Gastroesophageal sphincter (tissue), 4 donors: ENCODE measurements at regions not wholly inside any gene's neighbourhood (a gene's known extent, or its start where the extent isn't known, plus 50 kb on each side); places are given as distances from the start of the nearest gene placed in this dataset.

ENCODE experiments used
- ATAC-seq: fragments of 150-250 bp; one replicate; pipeline ENCODE4 v1.9.1; 2016; ENCODE audit warnings: mild to moderate bottlenecking, moderate library complexity
- H3K27ac ChIP-seq, 4 donors: fragments of 200-600 bp; sonication (generic) in 3 of 4; 1 replicate in 3 of 4; 2 replicates in 1 of 4; pipeline ENCODE4 v1.5.1; 2016 to 2019
- H3K27me3 ChIP-seq: fragments of 200-600 bp; sonication (generic); one replicate; pipeline ENCODE4 v1.5.1; 2019
- H3K36me3 ChIP-seq, 2 donors: fragments of 200-600 bp; sonication (generic); one replicate each; pipeline ENCODE4 v1.5.1; 2019; ENCODE audit warnings: control low read depth in 1 of 2
- H3K4me1 ChIP-seq, 3 donors: fragments of 200-600 bp; sonication (generic); 1 replicate in 2 of 3; 2 replicates in 1 of 3; pipeline ENCODE4 v1.5.1; 2016 to 2019; ENCODE audit warnings: control low read depth in 2 of 3
- H3K4me3 ChIP-seq, 2 donors: fragments of 200-600 bp; sonication (generic); one replicate each; pipeline ENCODE4 v1.5.1; 2019; ENCODE audit warnings: mild to moderate bottlenecking in 1 of 2, moderate library complexity in 1 of 2
- H3K9me3 ChIP-seq, 3 donors: fragments of 200-600 bp; sonication (generic); one replicate each; pipeline ENCODE4 v1.5.1; 2017 to 2019; ENCODE audit warnings: control low read depth in 2 of 3
- EP300 ChIP-seq: sonication (generic); formaldehyde crosslinking; IDR thresholded peaks from one replicate; pipeline ENCODE4 v1.6.1; 2017; ENCODE audit warnings: antibody characterized with exemption, mild to moderate bottlenecking
- POLR2A ChIP-seq, 2 donors: fragments of 450-650 bp; IDR thresholded peaks; one replicate each; pipeline ENCODE4 v1.6.1; 2017; ENCODE audit warnings: antibody characterized with exemption in 2 of 2, mild to moderate bottlenecking in 2 of 2, moderate library complexity in 1 of 2
- POLR2AphosphoS5 ChIP-seq: sonication (generic); formaldehyde crosslinking; IDR thresholded peaks from one replicate; pipeline ENCODE4 v1.6.1; 2017; ENCODE audit warnings: antibody characterized with exemption
- WGBS, 2 donors: methylation state at CpG; one replicate each; pipeline ENCODE4 v1.1.5; 2018; ENCODE audit warnings: low coverage in 1 of 2; 5-methylcytosine and 5-hydroxymethylcytosine counted together
- TF ChIP-seq, protein P1 (sequence below), 4 experiments: fragments of 200-600 bp in 2 of 4; fragments of 450-650 bp in 2 of 4; sonication (generic) in 1 of 4; IDR thresholded peaks; one replicate each; pipeline ENCODE4 v1.5.1; 2017 to 2019; ENCODE audit warnings: antibody characterized with exemption in 4 of 4, mild to moderate bottlenecking in 2 of 4, moderate library complexity in 2 of 4

DNA sequence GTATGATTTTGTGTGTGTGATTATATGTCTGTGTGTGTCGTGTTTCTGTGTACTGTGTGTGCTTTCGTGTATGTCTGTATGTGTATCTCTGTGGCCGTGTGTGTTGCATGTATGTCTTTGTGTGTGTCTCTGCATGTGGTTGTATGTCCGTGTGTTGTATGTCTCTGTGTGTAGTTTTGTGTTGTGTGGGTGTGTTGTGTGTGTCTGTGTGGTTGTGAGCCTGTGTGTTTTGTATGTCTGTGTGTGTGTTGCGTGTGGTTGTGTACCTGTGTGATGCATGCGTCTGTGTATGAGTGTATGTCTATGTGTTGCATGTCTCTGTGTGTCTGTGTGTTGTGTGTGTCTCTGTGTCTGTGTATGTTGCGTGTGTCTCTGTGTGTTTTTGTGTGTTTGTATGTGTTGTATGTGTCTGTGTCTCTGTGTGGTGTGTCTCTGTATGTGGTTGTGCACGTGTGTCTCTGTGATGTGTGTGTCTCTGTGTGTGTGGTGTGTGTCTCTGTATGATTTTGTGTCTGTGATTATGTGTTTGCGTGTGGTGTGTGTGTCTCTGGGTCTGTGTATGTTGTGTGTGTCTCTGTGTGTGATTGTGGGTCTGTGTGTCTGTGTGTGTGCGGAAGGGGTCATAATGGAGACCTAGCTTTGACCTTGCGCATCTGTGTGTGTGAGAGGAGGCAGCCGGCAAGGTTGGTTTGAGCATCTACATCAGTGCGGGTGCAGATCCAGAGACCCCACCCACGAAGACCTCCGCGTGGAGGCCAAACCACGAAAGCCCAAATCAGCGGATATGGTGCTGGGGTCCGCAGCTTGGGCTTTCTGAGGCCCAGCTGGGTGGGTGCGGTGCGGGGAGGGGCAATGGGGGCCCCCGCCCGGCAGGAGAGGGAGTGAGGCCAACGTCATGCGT, 212.6 kb upstream of the GSE1 start:
- Histone ChIP-seq H3K9me3 (no peaks in the 10 kb centered on the region), H3K27me3 (no peaks in the 10 kb centered on the region), H3K27ac (no peak overlapping the region), H3K4me1 (peaks cover 0 to 26% (median 10%) of the 10 kb centered on the region in 3 donors), H3K36me3 (no peaks in the 10 kb centered on the region), H3K4me3 (no peak overlapping the region)
- 76 to 78% methylated on average over 9 of the region's 25 CpGs for WGBS, 2 donors
- no peak for ATAC-seq
- TF ChIP-seq POLR2AphosphoS5 (no peak), POLR2A (IDR thresholded peaks at IDR 0.05) (no peak), EP300 (no peak)
- TF ChIP-seq, protein P1, sequence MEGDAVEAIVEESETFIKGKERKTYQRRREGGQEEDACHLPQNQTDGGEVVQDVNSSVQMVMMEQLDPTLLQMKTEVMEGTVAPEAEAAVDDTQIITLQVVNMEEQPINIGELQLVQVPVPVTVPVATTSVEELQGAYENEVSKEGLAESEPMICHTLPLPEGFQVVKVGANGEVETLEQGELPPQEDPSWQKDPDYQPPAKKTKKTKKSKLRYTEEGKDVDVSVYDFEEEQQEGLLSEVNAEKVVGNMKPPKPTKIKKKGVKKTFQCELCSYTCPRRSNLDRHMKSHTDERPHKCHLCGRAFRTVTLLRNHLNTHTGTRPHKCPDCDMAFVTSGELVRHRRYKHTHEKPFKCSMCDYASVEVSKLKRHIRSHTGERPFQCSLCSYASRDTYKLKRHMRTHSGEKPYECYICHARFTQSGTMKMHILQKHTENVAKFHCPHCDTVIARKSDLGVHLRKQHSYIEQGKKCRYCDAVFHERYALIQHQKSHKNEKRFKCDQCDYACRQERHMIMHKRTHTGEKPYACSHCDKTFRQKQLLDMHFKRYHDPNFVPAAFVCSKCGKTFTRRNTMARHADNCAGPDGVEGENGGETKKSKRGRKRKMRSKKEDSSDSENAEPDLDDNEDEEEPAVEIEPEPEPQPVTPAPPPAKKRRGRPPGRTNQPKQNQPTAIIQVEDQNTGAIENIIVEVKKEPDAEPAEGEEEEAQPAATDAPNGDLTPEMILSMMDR (IDR thresholded peaks at IDR 0.05), result no peak

DNA sequence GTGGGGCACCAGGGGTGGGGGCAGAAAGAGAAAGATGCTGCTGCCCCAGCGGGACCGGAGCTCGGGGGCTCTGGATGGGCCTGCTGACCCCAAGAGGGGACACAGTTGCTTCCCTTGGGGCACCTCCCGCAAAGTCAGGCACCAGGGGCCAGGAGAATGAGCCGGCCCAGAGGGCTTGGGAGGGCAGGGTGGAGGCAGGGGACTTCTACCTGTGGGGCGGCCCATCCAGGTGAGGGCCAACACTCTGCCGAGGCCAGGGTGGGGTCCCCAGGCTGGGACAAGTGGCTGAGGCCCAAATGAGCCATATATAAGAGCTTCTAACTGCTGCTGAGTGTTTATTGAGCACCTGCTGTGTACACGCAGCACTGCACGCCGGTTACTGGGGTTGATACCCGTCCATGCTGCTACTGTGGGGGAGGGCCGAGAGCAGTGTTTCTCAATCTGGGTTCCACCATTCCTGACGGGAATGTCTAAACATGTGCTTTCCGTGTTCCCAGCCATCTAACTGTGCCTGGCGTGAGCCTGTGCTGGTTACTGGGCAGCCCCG, 211.7 kb upstream of the GSE1 start:
- H3K9me3 ChIP-seq, result no peaks in the 10 kb centered on the region
- no peak overlapping the region for H3K4me3 ChIP-seq
- no peak for TF ChIP-seq POLR2AphosphoS5
- 96% methylated on average over 4 of the region's 16 CpGs; no CpG with 5 or more reads in 1 of the 2 donors for WGBS, 2 donors
- no peak overlapping the region for H3K27ac ChIP-seq
- no peaks in the 10 kb centered on the region for H3K27me3 ChIP-seq
- no peak for ATAC-seq
- H3K4me1 ChIP-seq, result peaks cover 0 to 17% (median 1%) of the 10 kb centered on the region in 3 donors
- no peaks in the 10 kb centered on the region for H3K36me3 ChIP-seq

DNA sequence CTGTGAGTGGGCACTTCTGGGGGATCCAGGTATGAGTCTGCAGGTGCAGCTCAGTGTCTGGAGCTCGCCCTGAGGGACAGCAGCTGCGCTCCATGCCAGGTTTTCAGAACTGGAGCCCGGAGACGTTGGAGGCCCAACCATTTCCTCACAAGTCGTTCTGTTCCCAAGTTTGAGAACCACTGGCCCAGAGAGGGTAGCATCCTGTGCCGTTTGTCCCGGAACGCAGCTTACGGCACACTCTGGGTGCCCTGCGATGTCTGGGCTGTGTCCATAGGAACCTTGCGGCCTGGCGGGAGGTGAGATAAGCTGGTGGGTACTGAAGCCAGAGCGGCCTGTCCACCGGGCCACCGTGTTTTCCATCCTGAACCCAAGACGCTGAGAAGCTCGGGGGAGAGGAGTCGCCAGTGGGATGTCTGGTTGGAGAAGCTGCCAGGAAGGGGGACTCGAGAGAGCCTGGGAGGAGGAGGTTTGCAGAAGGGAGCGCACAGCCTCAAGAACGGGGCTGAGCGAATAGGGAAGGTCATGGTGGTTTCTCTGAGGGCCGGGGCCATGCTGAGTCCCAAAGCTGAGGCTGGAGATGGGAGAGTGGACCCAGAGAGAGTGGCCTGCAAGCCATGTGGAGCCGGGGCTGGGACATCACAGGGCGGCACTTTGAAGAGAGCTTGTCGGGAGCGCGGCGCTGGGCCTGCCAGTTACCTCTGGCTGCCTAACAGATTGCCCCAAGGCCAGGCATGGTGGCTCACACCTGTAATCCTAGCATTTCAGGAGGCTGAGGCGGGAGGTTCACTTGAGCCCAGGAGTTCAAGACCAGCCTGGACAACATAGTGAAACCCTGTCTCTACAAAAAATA, 211.0 kb upstream of the GSE1 start:
- H3K27ac ChIP-seq, result no peak overlapping the region
- TF ChIP-seq, protein P1 (IDR thresholded peaks at IDR 0.05), result no peak
- TF ChIP-seq EP300, result no peak
- TF ChIP-seq POLR2A (IDR thresholded peaks at IDR 0.05), result no peak
- no peak for TF ChIP-seq POLR2AphosphoS5
- no peaks in the 10 kb centered on the region for H3K36me3 ChIP-seq
- no peaks in the 10 kb centered on the region for H3K27me3 ChIP-seq
- ATAC-seq, result no peak
- H3K9me3 ChIP-seq, result no peaks in the 10 kb centered on the region
- no peak overlapping the region for H3K4me3 ChIP-seq
- 91 to 100% methylated on average over 4 to 13 of the region's 30 CpGs for WGBS, 2 donors
- peaks cover 0 to 10% (median 0%) of the 10 kb centered on the region in 3 donors for H3K4me1 ChIP-seq

DNA sequence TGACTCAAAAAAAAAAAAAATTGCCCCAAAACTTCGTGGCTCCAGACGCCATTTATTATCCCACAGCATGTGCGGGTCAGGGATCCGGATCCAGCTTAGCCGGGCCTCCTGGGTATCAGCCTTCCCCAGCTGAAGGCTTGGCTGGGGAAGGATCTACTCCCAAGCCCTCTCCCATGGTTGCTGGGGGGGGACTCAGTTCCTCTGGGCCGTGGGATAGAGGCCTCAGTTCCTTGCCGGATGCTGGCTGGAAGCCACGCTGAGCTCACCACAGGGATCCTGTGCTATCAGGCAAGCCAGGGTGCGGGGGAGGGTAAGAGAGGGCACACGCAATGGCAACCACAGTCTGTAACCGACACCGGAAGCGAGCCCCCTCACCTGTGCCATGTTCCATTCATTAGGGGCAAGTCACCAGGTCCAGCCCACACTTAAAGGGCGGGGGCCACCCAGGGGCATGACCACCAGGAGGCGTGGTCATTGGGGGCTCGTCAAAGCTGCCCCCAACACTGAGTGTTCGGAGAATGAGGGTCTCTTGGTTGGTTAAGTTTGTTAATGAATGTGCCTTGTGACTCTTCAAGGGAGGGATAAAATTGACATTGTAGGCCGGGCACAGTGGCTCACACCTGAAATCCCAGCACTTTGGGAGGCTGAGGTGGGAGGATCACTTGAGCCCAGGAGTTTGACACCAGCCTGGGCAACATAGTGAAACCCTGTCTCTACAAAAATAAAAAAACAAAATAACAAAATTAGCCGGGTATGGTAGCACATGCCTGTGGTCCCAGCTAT, 210.0 kb upstream of the GSE1 start:
- 54 to 57% methylated on average over 4 to 10 of the region's 19 CpGs for WGBS, 2 donors
- Histone ChIP-seq H3K4me1 (peaks cover 0 to 9% (median 0%) of the 10 kb centered on the region in 3 donors), H3K4me3 (no peak overlapping the region), H3K9me3 (no peaks in the 10 kb centered on the region), H3K36me3 (no peaks in the 10 kb centered on the region), H3K27me3 (no peaks in the 10 kb centered on the region), H3K27ac (no peak overlapping the region)
- TF ChIP-seq POLR2A (IDR thresholded peaks at IDR 0.05) (no peak), EP300 (no peak), POLR2AphosphoS5 (no peak)
- TF ChIP-seq, protein P1 (IDR thresholded peaks at IDR 0.05), result no peak
- no peak for ATAC-seq

DNA sequence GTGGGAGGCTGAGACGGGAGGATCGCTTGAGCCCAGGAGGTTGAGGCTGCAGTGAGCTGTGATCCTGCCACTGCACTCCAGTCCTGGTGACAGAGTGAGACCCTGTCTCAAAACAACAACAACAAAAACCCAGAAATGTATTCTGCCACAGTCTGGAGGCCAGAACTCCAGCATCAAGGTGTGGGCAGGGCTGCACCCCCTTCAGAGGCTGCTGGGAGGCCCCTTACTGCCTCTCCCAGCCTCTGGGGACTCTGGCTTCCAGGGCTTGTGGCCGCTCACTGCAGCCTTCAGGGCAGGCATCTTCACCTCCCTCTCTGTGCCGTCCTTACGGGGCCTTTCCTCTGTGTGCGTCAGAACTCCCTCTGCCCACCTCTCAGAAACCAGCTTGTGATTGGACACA, 209.4 kb upstream of the GSE1 start:
- H3K27ac ChIP-seq, result no peak overlapping the region
- WGBS, 2 donors, result 100% methylated on average over 2 to 3 of the region's 6 CpGs
- ATAC-seq, result no peak

More for the DNA sequence above, 209.4 kb upstream of the GSE1 start:
- Histone ChIP-seq H3K9me3 (no peaks in the 10 kb centered on the region), H3K4me1 (peaks cover 0 to 9% (median 0%) of the 10 kb centered on the region in 3 donors), H3K4me3 (no peak overlapping the region), H3K36me3 (no peaks in the 10 kb centered on the region), H3K27me3 (no peaks in the 10 kb centered on the region)
- no peak for TF ChIP-seq EP300
- no peak for TF ChIP-seq POLR2AphosphoS5
- no peak for TF ChIP-seq POLR2A (IDR thresholded peaks at IDR 0.05)
- TF ChIP-seq, protein P1 (IDR thresholded peaks at IDR 0.05), result no peak
